DOHH2 (cell line): ENCODE measurements at regions not wholly inside any gene's neighbourhood (a gene's known extent, or its start where the extent isn't known, plus 50 kb on each side); places are given as distances from the start of the nearest gene placed in this dataset.
A peak's percentile ranks its signal among the peaks of the same experiment; 100 is the strongest.

Experiments
- H3F3A ChIP-seq: fragments of 200-600 bp; sonication (generic), shearing (Covaris generic); 2 replicates; pipeline ENCODE4 v1.6.0; 2016; ENCODE audit warnings: antibody characterized with exemption, mild to moderate bottlenecking; ENCODE audit not compliant: control insufficient read depth, insufficient read depth
- H3K27ac ChIP-seq: fragments of 200-600 bp; sonication (generic); 2 replicates; pipeline ENCODE4 v1.5.1; 2014; ENCODE audit warnings: low read depth, mild to moderate bottlenecking, low read length, moderate library complexity
- H3K27me3 ChIP-seq: fragments of 200-600 bp; sonication (generic); 2 replicates; pipeline ENCODE4 v1.6.1; 2014; ENCODE audit warnings: mild to moderate bottlenecking, low read length, mixed read lengths; ENCODE audit not compliant: control insufficient read depth
- H3K36me3 ChIP-seq: fragments of 200-600 bp; sonication (generic); 2 replicates; pipeline ENCODE4 v1.6.1; 2014; ENCODE audit warnings: mild to moderate bottlenecking, low read length, moderate library complexity, mixed read lengths; ENCODE audit not compliant: control insufficient read depth
- H3K4me1 ChIP-seq: fragments of 200-600 bp; sonication (generic); 2 replicates; pipeline ENCODE4 v1.6.1; 2014; ENCODE audit warnings: mild to moderate bottlenecking, low read length, mixed read lengths; ENCODE audit not compliant: control insufficient read depth
- H3K4me2 ChIP-seq: fragments of 200-600 bp; sonication (generic); 2 replicates; pipeline ENCODE4 v1.6.0; 2014; ENCODE audit warnings: mild to moderate bottlenecking, low read length, moderate library complexity
- H3K4me3 ChIP-seq: fragments of 200-600 bp; sonication (generic); 2 replicates; pipeline ENCODE4 v1.5.1; 2014; ENCODE audit warnings: mild to moderate bottlenecking, low read length, mixed read lengths
- H3K79me2 ChIP-seq: fragments of 200-600 bp; sonication (generic); 2 replicates; pipeline ENCODE4 v1.6.1; 2014; ENCODE audit warnings: mild to moderate bottlenecking, low read length, mixed read lengths; ENCODE audit not compliant: control insufficient read depth
- H3K9me2 ChIP-seq: fragments of 200-600 bp; sonication (generic); replicated peaks from 2 replicates; pipeline ENCODE4 v1.6.1; 2014; ENCODE audit warnings: mild to moderate bottlenecking, low read length, mixed read lengths; ENCODE audit not compliant: control insufficient read depth
- H3K9me3 ChIP-seq: fragments of 200-600 bp; sonication (generic); 2 replicates; pipeline ENCODE4 v1.6.1; 2014; ENCODE audit warnings: antibody characterized with exemption, low read length, mixed read lengths; ENCODE audit not compliant: control insufficient read depth, insufficient read depth
- H4K20me1 ChIP-seq: fragments of 200-600 bp; sonication (generic); 2 replicates; pipeline ENCODE4 v1.6.0; 2014; ENCODE audit warnings: low read depth, mild to moderate bottlenecking, antibody characterized with exemption, low read length, moderate library complexity; ENCODE audit not compliant: control insufficient read depth, insufficient read depth
- CTCF ChIP-seq: fragments of 200-600 bp; sonication (generic); IDR thresholded peaks from one replicate; pipeline ENCODE4 v1.5.1; 2014; ENCODE audit warnings: antibody characterized with exemption, mild to moderate bottlenecking, low read depth, low read length; ENCODE audit not compliant: poor library complexity, severe bottlenecking
- EZH2phosphoT487 ChIP-seq: fragments of 200-600 bp; sonication (generic); IDR thresholded peaks from 2 replicates; pipeline ENCODE4 v1.6.1; 2017; ENCODE audit warnings: borderline replicate concordance, mild to moderate bottlenecking, antibody characterized with exemption, low read length, moderate library complexity, mixed read lengths

GRCh38 chr5:130874861-130875417 is 290.1 kb downstream of the HINT1 start:
- TF ChIP-seq CTCF (no peak), EZH2phosphoT487 (no peak)
- Histone ChIP-seq H3K4me2 (no peak overlapping the region), H3K9me2 (no peaks in the 10 kb centered on the region), H3K36me3 (no peaks in the 10 kb centered on the region), H4K20me1 (no peaks in the 10 kb centered on the region), H3F3A (no peaks in the 10 kb centered on the region), H3K27ac (no peak overlapping the region), H3K4me1 (no peaks in the 10 kb centered on the region), H3K79me2 (no peaks in the 10 kb centered on the region), H3K9me3 (no peaks in the 10 kb centered on the region), H3K4me3 (no peak overlapping the region), H3K27me3 (no peaks in the 10 kb centered on the region)

- H3K4me3 ChIP-seq = no peak overlapping the region
- no peaks in the 10 kb centered on the region for H3K9me2 ChIP-seq
- H3K27me3 ChIP-seq = peaks cover 3% of the 10 kb centered on the region; the same call in 1 of the 2 replicates
- no peaks in the 10 kb centered on the region for H3K4me1 ChIP-seq
- TF ChIP-seq EZH2phosphoT487 (no peak), CTCF (peak; percentile 67)
- H3K27ac ChIP-seq = no peak overlapping the region
- H3K36me3 ChIP-seq = no peaks in the 10 kb centered on the region
- no peaks in the 10 kb centered on the region for H3F3A ChIP-seq
- H4K20me1 ChIP-seq = no peaks in the 10 kb centered on the region
- H3K4me2 ChIP-seq = no peak overlapping the region
- H3K9me3 ChIP-seq = no peaks in the 10 kb centered on the region
- H3K79me2 ChIP-seq = no peaks in the 10 kb centered on the region
Observed at GRCh38 chr5:130871346-130872086, 293.5 kb downstream of the HINT1 start.

GRCh38 chr5:130870691-130871090 is 294.4 kb downstream of the HINT1 start:
- Histone ChIP-seq H4K20me1 (no peaks in the 10 kb centered on the region), H3K4me2 (no peak overlapping the region), H3K9me3 (no peaks in the 10 kb centered on the region), H3F3A (no peaks in the 10 kb centered on the region), H3K27me3 (peaks cover 3% of the 10 kb centered on the region; the same call in 1 of the 2 replicates), H3K36me3 (no peaks in the 10 kb centered on the region), H3K9me2 (no peaks in the 10 kb centered on the region), H3K4me1 (no peaks in the 10 kb centered on the region), H3K4me3 (no peak overlapping the region), H3K27ac (no peak overlapping the region), H3K79me2 (no peaks in the 10 kb centered on the region)
- no peak for TF ChIP-seq CTCF
- no peak for TF ChIP-seq EZH2phosphoT487
